ENCODE measurements at regions not wholly inside any gene's neighbourhood (a gene's known extent, or its start where the extent isn't known, plus 50 kb on each side); places are given as distances from the start of the nearest gene placed in this dataset.

DNA sequence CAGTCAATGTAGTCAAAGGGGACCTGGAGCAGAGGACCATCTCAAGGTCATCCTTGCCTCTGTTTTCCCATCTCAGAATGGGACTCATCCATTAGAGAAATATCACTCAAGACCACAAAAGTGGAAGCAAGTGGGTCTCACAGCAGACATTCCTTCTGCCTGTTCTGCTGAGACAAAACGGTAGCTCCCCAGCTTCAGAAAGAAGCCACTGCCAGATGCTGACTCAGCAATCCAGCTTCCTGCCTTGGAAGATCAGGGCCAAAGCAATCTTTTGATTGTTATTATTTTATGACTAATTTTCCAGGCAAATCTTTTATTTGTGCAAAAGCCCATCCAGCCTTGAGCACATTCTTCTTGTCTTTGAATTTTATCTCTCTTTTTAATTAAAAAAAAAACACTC lies 86.8 kb downstream of the CCT6B start:
- no peak for DNase-seq

DNA sequence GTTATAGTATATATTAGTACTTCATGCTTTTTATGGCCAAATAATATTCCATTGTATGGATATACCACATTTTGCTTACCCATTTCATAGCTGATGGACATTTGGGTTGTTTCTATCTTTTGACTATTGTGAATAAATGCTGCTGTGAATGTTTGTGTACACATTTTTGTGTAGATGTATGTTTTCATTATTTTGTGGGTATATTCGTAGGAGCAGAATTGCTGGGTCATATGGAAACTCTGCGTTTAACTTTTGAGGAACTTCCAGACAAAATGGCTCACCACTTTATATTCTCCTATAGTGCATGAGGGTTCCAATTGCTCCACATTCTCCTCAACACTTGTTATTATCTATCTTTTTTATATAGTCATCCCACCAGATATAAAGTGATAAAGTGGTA lies 88.6 kb downstream of the CCT6B start:
- DNase-seq, result no peak

DNA sequence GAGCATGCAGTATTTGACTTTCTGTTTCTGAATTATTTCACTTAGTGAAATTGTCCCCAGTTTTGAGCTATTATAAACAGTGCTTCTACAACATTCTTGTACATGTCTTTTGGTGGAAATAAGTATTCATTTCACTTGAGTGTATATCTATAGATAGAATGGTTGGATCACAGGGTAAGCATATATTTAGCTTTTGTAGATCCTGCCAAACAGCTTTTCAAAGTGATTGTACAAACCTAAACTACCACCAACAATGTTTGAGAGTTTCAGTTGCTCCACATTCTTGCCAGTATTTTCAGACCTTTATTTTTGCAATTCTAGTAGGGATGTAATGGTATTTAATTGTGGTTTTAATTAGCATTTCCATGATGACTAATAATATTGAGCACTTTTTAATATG lies 91.6 kb downstream of the CCT6B start:
- no peak for DNase-seq

DNA sequence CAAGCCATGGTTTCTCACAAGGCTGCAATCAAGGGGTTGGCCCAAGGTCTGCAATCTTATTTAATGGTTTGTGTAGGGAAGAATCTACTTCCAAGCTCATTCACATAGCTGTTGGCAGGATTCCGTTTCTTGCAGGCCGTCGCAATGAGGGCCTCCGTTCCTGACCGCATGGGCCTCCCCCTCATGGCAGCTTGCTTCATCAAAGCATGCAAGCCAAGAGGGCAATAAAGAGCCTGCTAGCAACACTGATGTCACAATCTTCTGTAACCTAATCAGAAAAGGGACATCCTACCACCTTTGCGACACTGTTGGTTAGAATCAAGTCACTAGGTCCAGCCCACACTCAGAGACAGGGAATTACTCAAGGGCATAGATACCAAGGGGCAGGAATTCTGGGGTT lies 95.5 kb downstream of the CCT6B start:
- DNase-seq, result no peak

DNA sequence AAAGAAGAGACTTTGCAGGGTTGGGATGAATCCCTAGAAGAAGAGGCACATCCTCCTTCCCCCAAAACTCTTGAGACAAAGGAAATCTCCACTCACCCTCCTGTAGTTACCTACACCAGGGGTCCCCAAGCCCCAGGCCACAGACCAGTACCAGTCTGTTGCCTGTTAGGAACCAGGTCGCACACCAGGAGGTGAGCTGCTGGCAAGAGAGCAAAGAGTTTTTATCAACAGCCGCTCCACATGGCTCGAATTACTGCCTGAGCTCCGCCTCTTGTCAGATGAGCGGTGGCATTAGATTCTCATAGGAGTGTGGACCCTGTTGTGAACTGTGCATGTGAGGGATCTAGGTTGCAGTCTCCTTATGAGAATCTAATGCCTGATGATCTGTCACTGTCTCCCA lies 98.9 kb downstream of the CCT6B start:
- no peak for DNase-seq

DNA sequence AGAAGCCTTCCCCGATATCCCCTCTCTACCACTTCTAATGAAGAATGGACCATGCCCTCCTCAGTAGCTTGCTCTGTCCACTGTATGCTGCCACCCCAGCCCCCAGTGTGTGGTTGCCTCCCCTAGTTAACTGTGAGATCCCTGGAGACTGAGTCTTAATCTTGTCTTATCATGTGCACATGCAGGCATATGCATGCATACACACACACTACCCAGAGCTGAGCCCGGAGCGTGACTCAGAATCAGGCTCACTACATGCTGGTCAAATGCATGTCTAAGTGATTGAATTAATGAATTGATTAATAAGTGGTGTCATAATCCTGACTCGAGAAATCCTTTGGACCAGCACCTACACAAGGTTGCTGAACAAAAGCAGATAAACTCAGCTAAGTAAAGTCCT lies 99.4 kb downstream of the CCT6B start:
- DNase-seq, result no peak

DNA sequence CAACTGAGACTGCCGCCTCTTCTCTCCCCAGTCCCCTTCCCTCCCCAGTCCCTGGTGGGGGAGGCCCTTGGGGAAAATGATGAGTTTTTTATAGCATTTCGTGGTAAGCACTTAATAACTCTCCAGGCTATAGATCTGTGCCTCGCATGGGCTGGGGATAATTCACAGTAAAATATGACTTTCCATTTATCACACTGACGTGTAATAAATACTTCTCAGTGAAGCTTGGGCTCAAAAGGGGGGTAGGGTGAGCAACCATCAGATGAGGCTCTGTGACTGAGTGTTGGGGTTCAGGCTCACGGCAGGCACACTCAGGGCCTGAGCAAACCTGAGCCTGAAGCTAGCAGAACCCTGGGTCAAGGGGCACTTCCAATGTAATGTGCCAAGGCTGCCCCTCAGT lies 101.6 kb downstream of the CCT6B start:
- no peak for DNase-seq

DNA sequence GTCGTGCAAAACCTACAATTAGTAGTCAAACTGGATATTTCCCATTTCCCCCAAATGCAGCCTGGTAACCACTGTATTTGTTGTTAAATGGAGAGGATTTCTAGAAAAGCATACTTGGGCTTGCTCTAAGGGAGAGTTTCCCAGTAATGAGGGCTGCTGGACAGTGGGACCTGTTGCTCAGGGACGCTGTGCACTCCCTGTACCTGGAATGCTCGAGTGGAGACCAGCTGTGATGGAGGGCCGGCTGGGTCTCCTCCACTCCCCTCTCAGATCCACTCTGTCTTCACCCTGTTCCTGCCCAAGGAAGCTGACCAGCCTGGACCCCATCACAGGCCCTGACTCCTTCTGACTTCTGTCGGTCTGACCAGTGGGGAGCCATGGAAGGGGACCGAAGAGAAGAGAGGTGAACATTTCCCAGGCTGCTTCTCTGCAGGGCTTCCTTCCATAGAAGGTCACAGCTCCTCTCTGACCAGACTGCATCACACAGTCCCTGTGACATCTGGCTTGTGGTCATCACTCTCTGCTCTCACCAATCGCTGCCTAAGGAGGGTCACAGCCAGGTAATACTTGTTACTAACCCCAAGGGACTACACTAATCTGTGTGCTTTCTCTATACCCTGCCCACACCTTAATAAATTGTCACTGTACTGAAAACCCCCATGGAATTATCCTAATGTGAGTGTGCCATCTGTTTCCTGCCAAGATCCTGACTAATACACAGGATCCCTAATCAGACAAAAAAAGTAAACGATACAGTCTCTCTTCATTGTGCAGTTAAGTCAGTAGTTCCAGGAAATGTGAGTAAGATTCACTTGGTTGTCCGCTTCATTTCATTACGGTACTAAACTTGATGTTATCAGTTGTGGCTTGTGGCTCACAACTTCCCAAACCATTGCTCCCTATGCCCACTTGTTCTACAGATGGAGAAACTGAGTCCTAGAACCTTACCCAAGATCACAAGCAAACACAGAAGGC lies 102.4 kb downstream of the CCT6B start:
- peak in 1 of 3 experiments; percentile 8 for DNase-seq

DNA sequence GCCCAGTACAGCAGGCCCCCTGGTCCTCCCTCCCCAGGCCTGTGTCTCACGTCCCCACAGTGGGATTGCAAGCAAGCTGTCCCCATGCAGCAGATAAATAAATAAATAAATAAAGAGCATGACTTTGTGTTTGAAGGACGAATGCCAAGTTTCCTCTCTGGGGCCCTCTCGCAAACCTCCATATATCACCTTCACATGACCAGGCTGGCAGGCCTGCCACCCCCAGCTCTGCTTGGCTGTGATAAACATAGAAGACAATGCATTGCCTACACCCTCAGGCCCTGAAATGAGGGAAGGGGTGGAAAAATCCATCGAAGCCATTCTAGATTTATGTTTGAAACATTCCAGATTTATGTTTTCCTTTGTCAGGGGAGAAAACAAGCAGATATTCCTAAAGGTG lies 107.3 kb downstream of the CCT6B start:
- no peak for DNase-seq

DNA sequence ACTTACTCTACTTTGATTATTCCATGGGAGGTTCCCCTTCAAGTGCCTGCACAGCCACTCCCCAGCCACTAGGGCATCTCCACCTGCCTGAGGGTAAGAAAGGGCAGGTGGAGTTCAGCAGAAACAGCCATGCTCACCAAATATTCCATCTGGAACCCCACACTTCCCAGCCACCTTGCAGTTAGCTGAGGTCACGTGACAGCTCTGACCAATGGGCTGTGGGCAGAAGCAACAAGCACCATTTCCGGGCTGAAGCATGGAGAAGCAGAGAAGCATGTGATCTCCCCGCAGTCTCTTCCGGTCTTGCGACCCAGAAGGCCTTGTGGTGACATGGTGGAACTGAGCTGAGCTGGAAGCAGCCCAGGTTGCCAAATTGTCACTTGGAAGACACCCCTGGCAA lies 108.6 kb downstream of the CCT6B start:
- DNase-seq, result peak in 1 of 3 experiments; percentile 15

DNA sequence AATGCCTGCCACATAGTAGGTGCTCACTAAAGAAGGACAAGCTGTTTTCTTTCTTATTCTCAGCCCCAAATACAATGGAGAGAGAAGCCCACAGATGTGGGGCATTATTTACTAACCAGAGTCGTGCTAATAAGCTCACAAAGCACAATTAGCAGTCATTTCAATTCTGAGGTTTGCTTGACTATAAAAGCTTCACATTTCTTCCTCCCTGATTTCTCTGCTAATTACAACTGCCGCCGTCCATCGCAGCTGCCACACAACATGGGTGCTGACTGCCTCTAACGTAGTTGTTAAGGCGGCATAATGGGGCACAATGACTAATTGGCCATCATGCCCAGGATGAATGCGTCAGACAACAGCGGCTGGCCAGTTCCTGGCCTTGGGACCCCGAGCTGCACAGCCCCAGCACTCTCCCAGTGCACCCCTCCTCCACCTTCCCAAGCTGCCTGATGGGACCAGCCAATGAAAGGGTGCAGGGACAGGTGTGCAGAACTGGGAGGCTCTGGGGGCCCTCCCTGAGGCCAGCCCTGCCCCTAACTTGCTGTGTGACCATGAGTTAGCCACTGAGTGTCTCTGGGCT lies 109.2 kb downstream of the CCT6B start:
- peak in 2 of 3 experiments; percentile 4 to 50 for DNase-seq

DNA sequence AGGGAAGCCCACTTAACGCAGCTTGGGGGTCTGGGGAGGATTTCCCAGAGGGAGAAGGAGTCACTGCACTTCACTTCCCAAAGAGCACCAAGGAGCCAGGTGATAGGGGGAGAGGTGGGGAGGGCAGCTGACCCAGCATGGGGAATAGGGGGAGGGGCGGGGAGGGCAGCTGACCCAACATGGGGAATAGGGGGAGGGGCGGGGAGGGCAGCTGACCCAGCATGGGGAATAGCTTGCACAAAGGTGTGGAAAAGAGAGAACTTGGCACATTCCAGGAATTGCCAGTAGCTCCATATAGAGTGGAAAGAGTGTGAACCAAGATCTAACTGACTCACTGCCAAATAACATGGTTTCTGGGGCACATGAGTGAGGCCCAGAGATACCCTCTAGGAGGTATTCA lies 110.3 kb downstream of the CCT6B start:
- DNase-seq, result no peak

DNA sequence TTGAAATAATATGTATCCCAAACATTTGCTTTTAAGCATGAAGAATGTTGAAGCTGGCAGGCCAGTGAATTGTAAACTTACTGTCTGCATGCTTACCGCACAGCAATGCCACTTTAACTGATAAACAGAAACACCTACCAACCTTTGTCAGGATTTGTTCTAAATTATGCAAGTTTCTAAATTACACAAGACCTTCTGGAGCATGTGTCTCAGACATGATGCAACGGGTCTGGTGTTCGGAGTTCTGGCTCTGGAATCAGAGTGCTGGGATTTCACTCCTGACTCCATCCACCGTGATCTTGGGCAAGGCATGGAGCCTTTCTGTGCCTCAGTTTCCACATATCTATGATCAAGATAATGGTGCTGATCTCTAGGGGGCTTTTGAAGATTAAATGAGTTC lies 111.2 kb downstream of the CCT6B start:
- no peak for DNase-seq

DNA sequence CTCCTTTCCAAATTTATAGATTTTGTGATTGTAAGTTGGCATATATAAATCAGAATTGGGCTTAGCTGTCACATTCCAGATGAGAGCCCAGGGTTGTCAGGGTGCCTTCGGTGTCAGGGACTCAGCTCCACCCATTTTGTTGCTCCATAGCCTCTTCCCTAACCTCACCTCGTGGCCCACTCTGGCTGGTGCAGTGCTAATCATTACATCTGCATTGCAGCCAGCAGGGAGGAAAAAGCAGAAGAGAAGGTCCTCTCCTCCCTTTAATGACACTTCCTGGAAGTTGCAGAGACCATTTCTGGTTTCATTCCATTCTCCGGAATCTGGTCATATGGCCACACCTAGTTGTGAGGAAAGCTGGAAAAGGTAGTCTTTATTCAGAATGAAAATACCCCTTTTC lies 113.3 kb downstream of the CCT6B start:
- no peak for DNase-seq

DNA sequence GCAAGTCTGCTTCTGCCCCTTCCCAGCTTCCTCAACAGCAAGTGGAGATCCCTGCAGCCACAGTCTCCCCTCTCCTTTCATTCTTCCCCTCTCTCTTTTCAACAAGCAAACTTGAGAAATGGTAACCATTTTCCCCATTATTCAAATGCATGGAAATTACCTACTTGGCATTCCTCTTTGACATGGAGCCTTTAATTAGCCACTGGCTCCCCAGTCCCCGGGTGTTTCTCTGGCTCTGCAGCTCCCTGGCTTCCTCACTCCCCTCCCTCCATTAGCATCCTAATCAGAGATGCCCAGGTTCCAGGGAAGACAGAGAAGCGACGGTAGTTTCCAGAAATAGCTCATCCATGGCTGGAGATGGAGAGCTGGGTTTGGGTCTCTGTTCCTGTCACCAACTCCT lies 116.0 kb downstream of the CCT6B start:
- DNase-seq, result no peak

DNA sequence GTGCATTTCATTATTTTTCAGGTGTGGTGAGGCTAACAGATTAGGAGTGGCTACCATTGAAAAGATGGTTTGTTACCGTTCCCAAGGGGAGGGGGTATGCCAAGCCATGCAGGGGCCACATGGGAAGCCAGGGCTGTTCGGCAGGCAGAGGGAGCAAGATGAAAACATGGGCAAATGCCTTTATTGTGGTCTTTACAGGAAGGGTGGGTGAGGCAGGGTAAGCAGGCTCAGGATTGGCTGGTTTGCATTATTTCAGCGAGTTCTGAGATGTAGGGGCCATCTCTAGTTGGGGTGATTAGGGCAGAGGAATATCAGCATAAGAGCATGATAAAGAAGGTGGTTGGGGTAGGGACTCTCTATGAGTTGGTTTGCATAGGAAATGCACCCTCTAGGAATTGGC lies 117.6 kb downstream of the CCT6B start:
- no peak for DNase-seq

DNA sequence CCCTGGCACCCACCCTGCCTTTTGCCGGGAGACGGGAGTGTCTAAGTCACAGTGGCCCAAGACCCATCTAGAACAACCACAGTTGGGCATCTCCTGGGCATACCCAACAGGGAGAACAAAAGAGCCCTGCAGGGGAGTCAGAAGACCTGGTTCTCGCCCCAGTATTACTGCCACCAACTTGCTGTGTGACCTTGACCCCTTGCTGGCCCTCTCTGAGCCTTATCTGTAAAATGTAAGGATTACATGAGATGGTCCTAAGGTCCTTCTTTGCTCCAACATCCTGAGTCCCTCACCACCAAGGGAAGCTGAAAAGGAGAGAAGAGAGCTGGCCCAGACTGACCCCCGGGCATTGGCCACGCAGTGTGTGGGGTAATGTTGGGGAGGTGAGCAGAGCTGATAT lies 119.0 kb downstream of the CCT6B start:
- DNase-seq, result no peak

DNA sequence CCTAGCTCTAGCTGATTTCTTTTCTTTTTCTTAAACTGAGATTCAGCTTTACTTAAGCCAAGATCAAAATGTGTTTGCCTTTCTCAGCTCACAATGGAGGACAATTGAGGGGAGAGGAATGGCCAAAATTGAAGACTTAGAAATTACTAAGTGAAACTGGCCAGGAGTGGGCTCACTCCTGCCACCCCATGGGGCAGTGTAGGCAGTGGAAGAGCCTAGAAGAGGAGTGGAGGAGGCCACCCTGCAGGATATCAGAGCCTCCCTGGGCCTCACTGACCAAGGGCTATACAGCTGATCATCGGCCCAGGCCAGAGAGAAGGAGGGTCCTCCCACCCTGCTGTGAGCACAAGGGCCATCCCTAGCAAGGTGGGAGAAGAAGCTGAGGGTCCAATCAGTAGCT lies 119.8 kb downstream of the CCT6B start:
- no peak for DNase-seq

DNA sequence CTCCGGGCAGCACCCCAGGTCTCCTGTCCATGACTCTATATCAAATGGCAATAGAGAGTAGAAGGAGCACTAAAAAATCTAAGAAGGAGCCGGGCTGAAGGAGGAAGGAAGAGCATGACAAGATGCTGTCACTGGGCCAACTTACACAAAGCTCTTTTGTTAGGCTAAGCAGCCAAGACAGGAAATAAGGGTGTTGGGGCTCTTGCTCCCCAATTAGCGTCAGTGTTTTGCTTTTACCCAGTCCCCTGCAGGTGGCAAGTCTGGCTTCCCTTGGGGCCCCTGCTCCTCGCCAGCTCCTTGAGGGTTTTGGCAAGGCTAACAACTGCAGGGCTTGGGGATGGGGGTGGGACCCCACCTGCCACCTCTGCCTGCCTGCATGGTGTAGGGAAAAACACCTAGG lies 120.5 kb downstream of the CCT6B start:
- no peak for DNase-seq

DNA sequence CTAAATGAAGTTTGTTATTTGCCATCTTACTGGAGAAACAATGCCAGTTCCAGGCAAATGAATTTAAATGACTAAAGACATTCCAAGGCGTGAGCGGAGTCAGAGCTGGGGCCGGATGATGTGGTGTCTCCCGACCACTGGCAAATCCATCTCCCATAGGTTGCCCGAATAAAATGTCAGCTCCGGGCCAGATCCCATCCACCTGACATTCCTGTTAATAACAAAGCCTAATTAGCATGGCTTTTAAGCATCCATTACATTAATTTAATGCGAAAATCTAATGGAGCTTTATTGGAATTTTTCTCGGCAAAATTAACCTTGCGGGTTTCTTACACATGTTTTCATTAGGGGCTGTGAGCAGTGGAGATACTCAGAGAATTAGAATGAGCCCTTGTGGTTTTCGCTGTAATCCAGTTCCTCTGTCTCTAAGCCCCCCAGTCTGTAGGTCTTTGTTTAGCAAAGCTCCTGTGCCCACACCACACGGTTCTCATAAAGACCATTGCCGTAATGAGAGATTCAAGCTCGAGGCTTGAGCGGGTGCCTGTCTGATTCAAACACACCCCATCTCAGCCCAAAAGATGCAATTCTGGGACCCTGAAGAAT lies 123.3 kb downstream of the CCT6B start:
- DNase-seq, result no peak

DNA sequence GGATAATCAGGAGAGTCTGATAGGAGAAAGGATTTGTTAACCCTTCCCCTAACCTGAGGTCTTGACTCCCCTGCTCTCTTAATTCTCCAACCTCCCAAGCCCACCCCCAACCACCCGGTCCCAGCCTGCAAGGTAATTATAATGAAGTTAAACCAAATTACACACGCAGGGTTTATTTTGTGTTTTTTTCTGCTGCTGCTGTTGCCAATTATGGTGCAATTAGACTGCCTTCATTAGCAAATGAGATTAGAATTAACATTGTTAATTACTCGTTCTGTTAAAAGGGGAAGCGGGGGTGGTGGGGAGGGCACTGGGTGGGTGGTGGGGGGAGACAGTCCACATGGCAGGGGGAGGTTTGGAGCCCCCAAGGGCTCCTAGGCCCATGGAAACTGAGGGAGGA lies 128.9 kb downstream of the CCT6B start:
- DNase-seq, result no peak

DNA sequence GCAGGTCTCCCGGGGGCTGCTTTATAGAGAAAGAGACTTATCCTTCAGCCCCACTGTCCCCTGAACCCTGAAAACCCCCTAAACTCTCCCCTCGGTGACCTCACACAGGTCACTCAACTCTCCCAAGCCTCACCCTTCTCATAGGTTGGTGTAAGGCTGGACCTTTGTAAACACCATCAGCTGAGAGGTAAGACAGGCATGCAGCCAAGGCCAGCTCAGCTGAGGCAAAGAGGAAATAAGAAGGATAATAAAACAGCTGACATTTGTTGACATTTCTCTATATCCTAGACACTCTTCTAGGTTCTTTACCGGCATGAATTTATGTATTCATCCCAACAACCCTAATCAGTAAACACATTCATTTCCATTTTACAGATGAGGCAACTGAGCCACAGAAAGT lies 134.3 kb downstream of the CCT6B start:
- no peak for DNase-seq

DNA sequence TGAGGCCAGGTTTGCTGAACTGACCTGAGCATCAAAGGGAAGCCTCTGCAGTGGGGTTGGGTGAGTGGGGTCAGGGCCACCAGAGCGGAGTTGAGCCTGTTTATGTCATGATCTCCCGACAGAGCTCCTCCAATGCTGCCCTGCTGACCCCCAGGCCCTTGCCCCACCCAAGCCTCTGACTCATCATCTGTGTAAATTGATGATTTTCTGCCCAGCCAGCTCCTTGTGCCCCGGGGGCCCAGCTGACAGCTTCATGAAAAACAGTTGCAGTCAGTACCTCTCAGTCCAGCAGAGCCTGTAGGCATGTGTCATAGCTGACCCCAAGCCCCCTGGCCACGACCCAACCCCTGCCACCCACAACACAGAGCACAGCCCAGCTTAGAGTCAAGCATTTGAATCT lies 134.9 kb downstream of the CCT6B start:
- DNase-seq, result no peak

DNA sequence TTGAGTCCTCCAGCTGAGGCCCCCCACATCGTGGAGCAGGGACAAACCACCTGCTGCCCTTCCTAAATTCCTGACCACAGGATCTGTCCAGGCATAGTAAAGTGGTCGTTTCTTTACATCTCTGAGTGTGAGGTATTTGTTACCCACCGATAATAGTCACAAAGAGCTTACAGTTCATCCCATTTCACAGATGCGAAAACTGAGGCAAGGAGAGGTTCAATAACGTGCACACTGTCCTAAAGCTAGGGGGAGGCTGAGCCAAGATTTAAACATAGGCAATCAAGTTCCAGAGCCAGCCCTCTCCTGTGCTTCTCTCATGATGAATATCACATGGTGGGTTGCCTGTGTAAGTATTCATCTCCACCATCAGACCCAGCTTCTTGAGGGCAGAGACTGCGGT lies 135.4 kb downstream of the CCT6B start:
- no peak for DNase-seq
